ENCODE measurements at regions not wholly inside any gene's neighbourhood (a gene's known extent, or its start where the extent isn't known, plus 50 kb on each side); places are given as distances from the start of the nearest gene placed in this dataset.

DNA sequence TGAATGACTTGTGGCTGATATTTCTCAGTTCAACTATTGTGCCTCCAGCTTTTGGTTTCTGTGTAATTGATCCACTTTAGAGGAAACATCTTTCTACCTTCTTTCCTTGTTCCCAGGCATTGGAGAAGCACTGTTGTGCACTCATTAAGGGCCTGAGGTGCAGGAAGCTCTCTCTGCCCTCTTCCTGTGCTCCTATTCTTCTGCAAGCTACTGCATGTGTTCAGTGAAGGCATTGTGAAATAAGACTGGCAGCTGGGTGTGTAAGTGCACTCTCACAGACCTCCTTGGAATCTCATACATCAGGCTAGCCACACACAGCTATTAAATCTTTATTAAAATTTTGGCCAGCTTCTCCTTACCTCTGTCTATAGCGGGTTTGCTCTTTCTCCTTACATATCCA lies 177.8 kb downstream of the OGFRL1 start:
- no peaks in the 10 kb centered on the region for H3K27me3 Mint-ChIP-seq
- H3K36me3 Mint-ChIP-seq: no peaks in the 10 kb centered on the region
- H3K27ac Mint-ChIP-seq: no peak overlapping the region
- no peak overlapping the region for H3K4me3 Mint-ChIP-seq
- DNase-seq (ENCODE audit: extremely low spot score, unreplicated experiment): no peak
- H3K9me3 Mint-ChIP-seq: peaks cover 11% of the 10 kb centered on the region
- TF ChIP-seq, protein P1, sequence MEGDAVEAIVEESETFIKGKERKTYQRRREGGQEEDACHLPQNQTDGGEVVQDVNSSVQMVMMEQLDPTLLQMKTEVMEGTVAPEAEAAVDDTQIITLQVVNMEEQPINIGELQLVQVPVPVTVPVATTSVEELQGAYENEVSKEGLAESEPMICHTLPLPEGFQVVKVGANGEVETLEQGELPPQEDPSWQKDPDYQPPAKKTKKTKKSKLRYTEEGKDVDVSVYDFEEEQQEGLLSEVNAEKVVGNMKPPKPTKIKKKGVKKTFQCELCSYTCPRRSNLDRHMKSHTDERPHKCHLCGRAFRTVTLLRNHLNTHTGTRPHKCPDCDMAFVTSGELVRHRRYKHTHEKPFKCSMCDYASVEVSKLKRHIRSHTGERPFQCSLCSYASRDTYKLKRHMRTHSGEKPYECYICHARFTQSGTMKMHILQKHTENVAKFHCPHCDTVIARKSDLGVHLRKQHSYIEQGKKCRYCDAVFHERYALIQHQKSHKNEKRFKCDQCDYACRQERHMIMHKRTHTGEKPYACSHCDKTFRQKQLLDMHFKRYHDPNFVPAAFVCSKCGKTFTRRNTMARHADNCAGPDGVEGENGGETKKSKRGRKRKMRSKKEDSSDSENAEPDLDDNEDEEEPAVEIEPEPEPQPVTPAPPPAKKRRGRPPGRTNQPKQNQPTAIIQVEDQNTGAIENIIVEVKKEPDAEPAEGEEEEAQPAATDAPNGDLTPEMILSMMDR (conservative IDR thresholded peaks at IDR 0.05): no peak
- no peaks in the 10 kb centered on the region for H3K4me1 Mint-ChIP-seq (ENCODE audit: unreplicated experiment)

DNA sequence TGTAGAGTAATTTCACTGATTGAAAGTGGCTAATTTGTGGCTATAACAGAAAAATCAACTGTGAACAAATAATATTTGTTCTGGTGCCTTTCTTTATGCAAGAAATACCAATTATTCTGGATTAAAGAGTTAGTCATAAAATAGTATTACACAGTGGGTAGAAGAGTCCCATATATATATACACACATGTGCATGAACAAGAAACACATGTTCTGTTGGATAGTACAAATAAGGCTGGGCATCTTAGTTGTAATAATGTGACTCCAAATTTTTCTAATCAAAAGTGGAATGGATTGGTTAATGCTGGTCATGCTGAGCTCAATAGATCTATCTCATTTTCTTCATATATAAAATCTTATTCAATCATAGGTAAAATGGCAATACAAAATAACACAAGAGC lies 179.4 kb downstream of the OGFRL1 start:
- H3K9me3 Mint-ChIP-seq: peaks cover 11% of the 10 kb centered on the region
- no peaks in the 10 kb centered on the region for H3K27me3 Mint-ChIP-seq
- TF ChIP-seq, protein P1 (conservative IDR thresholded peaks at IDR 0.05): no peak
- DNase-seq (ENCODE audit: extremely low spot score, unreplicated experiment): no peak
- H3K36me3 Mint-ChIP-seq: no peaks in the 10 kb centered on the region
- H3K4me3 Mint-ChIP-seq: no peak overlapping the region
- H3K4me1 Mint-ChIP-seq (ENCODE audit: unreplicated experiment): no peaks in the 10 kb centered on the region
- H3K27ac Mint-ChIP-seq: no peak overlapping the region

DNA sequence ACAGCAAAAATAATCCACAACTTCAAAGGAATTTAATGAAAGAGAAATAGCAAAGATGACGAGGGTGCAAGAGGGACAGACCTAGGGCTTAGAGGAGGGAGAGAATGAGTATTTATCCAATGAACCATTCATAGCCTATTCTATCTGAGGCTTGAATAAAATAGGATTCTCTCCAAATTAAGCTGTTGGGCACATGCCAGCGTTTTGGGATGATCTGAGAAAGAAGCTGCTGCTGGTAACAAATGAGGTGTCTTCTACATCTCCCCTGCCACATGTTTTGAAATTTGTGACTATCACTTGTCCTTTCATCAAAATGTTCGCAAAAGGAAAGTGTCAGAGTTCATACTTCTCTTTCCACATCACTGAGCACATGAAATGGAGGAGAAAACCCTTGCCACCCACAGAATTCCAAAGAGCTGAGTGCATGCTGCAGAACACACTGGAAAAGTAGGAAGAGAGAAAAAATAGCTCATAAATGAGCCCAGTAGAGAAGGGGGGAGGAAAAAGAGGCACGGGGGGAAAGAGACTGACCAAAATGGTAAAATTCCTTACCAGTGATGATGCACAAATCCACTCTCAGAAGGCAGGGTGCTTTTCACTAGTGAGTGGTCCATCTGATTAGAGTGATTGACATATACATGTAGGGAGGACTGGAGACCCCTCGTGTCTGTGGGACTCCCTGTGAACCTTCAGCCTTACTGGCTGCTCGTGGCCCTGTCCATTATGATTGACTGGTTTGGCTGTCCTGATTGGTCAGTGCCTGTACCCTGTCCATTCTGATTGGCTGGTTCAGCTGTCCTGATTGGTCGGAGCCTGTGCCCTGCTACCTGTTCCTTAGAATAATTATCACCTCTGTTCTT lies 180.5 kb downstream of the OGFRL1 start:
- DNase-seq (ENCODE audit: extremely low spot score, unreplicated experiment): no peak
- Mint-ChIP-seq H3K27ac (no peak overlapping the region), H3K9me3 (peaks cover 11% of the 10 kb centered on the region), H3K4me1 (ENCODE audit: unreplicated experiment) (no peaks in the 10 kb centered on the region), H3K27me3 (peaks cover 4% of the 10 kb centered on the region), H3K36me3 (no peaks in the 10 kb centered on the region), H3K4me3 (no peak overlapping the region)
- TF ChIP-seq, protein P1 (conservative IDR thresholded peaks at IDR 0.05): no peak

DNA sequence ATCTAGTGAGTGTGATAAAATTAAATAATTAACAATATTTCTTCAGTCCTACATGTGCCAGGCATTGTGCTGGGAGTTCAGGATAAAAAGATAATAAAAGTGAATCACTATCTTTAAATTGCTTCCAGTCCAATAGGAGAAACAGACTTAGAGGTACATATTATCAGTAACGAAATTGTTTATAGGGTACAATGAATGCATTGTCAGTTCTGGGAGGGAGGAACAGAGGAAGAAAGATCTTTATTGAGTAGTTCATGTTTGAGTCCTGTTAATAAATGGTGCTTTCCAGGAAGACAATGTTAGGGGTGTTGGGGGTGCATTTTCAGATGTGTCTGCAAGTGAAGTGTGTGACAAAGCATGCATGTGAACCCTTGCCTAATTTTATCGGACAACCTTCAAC lies 183.1 kb downstream of the OGFRL1 start:
- no peaks in the 10 kb centered on the region for H3K36me3 Mint-ChIP-seq
- no peak overlapping the region for H3K4me3 Mint-ChIP-seq
- H3K4me1 Mint-ChIP-seq (ENCODE audit: unreplicated experiment): no peaks in the 10 kb centered on the region

DNA sequence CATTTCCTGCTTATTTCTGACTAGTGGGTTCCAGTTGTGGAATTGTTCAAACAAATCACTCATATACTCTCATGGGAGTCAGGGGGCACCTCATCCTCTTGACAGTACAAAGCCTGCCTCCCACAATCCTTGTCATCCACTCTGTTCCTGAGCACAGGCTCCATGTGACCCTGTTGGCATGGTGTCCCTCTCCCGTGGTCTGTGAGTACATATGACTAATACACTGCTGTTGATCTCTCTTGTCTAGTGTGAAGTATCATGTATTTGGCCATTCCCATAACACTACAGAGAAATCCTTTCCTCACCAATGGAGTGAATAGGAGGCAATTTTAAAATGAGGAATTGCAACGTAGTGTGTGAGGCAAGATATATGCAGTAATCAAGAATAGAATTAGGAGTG lies 185.3 kb downstream of the OGFRL1 start:
- no peak overlapping the region for H3K4me3 Mint-ChIP-seq
- H3K27me3 Mint-ChIP-seq: peaks cover 4% of the 10 kb centered on the region
- TF ChIP-seq, protein P1 (conservative IDR thresholded peaks at IDR 0.05): no peak
- no peaks in the 10 kb centered on the region for H3K36me3 Mint-ChIP-seq
- H3K4me1 Mint-ChIP-seq (ENCODE audit: unreplicated experiment): peaks cover 3% of the 10 kb centered on the region
- no peaks in the 10 kb centered on the region for H3K9me3 Mint-ChIP-seq
- no peak for DNase-seq (ENCODE audit: extremely low spot score, unreplicated experiment)
- no peak overlapping the region for H3K27ac Mint-ChIP-seq

More for the DNA sequence above, 183.1 kb downstream of the OGFRL1 start:
- no peak for DNase-seq (ENCODE audit: extremely low spot score, unreplicated experiment)
- H3K27ac Mint-ChIP-seq: no peak overlapping the region
- peaks cover 4% of the 10 kb centered on the region for H3K27me3 Mint-ChIP-seq
- TF ChIP-seq, protein P1 (conservative IDR thresholded peaks at IDR 0.05): no peak
- H3K9me3 Mint-ChIP-seq: no peaks in the 10 kb centered on the region

All from type B pancreatic cell (in vitro differentiated cells).